GM12878 (cell line): ENCODE measurements at regions not wholly inside any gene's neighbourhood (a gene's known extent, or its start where the extent isn't known, plus 50 kb on each side); places are given as distances from the start of the nearest gene placed in this dataset.

Experiments used
- ATAC-seq: fragments of 200-7000 bp; cut with Tn5 transposase; 3 replicates; pipeline ENCODE4 v1.9.1; 2020; ENCODE audit warnings: mild to moderate bottlenecking, moderate library complexity
- BruUV-seq: library from RNA; stranded (reverse); fragments of 400-500 nt; replicated peaks from 2 replicates; lab custom pipeline; 2021; lab: Mats Ljungman, UMichigan
- CTCF ChIA-PET: fragments of 300-600 bp; sonication (Branson Sonifier 250); formaldehyde crosslinking; extraction: SDS; loops from one replicate; lab custom pipeline; 2021; ENCODE audit warnings: inconsistent platforms; lab: Yijun Ruan, JAX
- POLR2A ChIA-PET: fragments of 350-600 bp; formaldehyde crosslinking; extraction: SDS; loops from one replicate; lab custom pipeline; 2021; ENCODE audit warnings: inconsistent platforms; lab: Charles Lee
- RAD21 ChIA-PET: fragments of 300-600 bp; sonication (Branson Sonifier 250); formaldehyde crosslinking; loops from one replicate; lab custom pipeline; 2023; ENCODE audit warnings: antibody characterized with exemption; ENCODE audit not compliant: unreplicated experiment; lab: Charles Lee
- SMC1A ChIA-PET: fragments of 300-600 bp; sonication (Branson Sonifier 250); formaldehyde crosslinking; loops from one replicate; lab custom pipeline; 2023; ENCODE audit not compliant: unreplicated experiment, uncharacterized antibody; lab: Charles Lee
- DNase-seq: peaks from one replicate; pipeline ENCODE4 v3.0.0-alpha.2; 2011; ENCODE audit warnings: low read depth, low spot score
- FAIRE-seq: peaks from 3 replicates; lab custom pipeline; 2011; peaks lifted over from hg19 to GRCh38; lab: Jason Lieb, UNC
- H2AFZ ChIP-seq: 2 replicates; pipeline ENCODE4 v1.6.0; 2011; ENCODE audit warnings: low read depth, low read length, control low read depth; ENCODE audit not compliant: control insufficient read depth
- H3K27ac ChIP-seq: 2 replicates; pipeline ENCODE4 v1.5.1; 2011; ENCODE audit warnings: control low read depth; ENCODE audit not compliant: control insufficient read depth, insufficient read depth
- H3K27me3 ChIP-seq, 2 experiments: replicated peaks in 1 of 2; 2 replicates each; pipeline versions ENCODE4 v1.6.0 to v1.6.1; 2011; ENCODE audit warnings: low read length in 1 of 2; ENCODE audit not compliant: control insufficient read depth in 2 of 2, insufficient read depth in 2 of 2
- H3K36me3 ChIP-seq, 2 experiments: 2 replicates each; pipeline ENCODE4 v1.5.1; 2011; ENCODE audit warnings: low read length in 1 of 2; ENCODE audit not compliant: control insufficient read depth in 2 of 2, insufficient read depth in 2 of 2
- H3K4me1 ChIP-seq: 2 replicates; pipeline ENCODE4 v1.6.1; 2011; ENCODE audit warnings: mild to moderate bottlenecking, low read length, moderate library complexity, mixed read lengths; ENCODE audit not compliant: control insufficient read depth, insufficient read depth
- H3K4me2 ChIP-seq: 2 replicates; pipeline ENCODE4 v1.6.0; 2011; ENCODE audit warnings: control low read depth; ENCODE audit not compliant: control insufficient read depth, insufficient read depth
- H3K4me3 ChIP-seq: fragments of 200-600 bp; sonication (generic); 2 replicates; pipeline ENCODE4 v1.5.1; 2016
- H3K79me2 ChIP-seq: 2 replicates; pipeline ENCODE4 v1.6.0; 2011; ENCODE audit warnings: low read length; ENCODE audit not compliant: control insufficient read depth, insufficient read depth
- H3K9ac ChIP-seq: 2 replicates; pipeline ENCODE4 v1.8.0; 2011; ENCODE audit warnings: low read length, control low read depth, mixed read lengths; ENCODE audit not compliant: control insufficient read depth, insufficient read depth
- H3K9me3 ChIP-seq: replicated peaks from 3 replicates; pipeline ENCODE4 v1.5.1; 2011; ENCODE audit warnings: mild to moderate bottlenecking, low read length; ENCODE audit not compliant: control insufficient read depth, insufficient read depth
- H4K20me1 ChIP-seq: 2 replicates; pipeline ENCODE4 v1.6.0; 2011; ENCODE audit not compliant: control insufficient read depth, insufficient read depth
- CREB1 ChIP-seq: IDR thresholded peaks from 2 replicates; pipeline ENCODE4 v1.6.1; 2012; ENCODE audit warnings: low read depth, mild to moderate bottlenecking, inconsistent platforms
- EP300 ChIP-seq, 2 experiments: fragments of 150-350 bp in 1 of 2; IDR thresholded peaks; 2 replicates each; pipeline ENCODE4 v1.6.1; 2011 to 2012; ENCODE audit warnings: low read depth in 2 of 2, low read length in 2 of 2, borderline replicate concordance in 1 of 2, improper control_type of control experiment in 1 of 2, inconsistent platforms in 1 of 2; ENCODE audit not compliant: control insufficient read depth in 1 of 2
- FOXM1 ChIP-seq: IDR thresholded peaks from 2 replicates; pipeline ENCODE4 v1.6.1; 2012; ENCODE audit warnings: low read depth, mild to moderate bottlenecking, inconsistent platforms, low read length, moderate library complexity
- HDAC6 ChIP-seq: fragments of 200-600 bp; sonication (generic); IDR thresholded peaks from one replicate; pipeline ENCODE4 v1.8.0; 2017; ENCODE audit warnings: antibody characterized with exemption; ENCODE audit not compliant: unreplicated experiment
- IRF4 ChIP-seq: IDR thresholded peaks from 2 replicates; pipeline ENCODE4 v1.6.1; 2011; ENCODE audit warnings: low read depth, low read length
- KAT2A ChIP-seq: conservative IDR thresholded peaks from 2 replicates; pipeline ENCODE4 v1.6.1; 2011; ENCODE audit warnings: low read depth, low read length; ENCODE audit not compliant: control insufficient read depth
- MEF2B ChIP-seq: fragments of 450-650 bp; IDR thresholded peaks from 2 replicates; pipeline ENCODE4 v1.6.1; 2018; ENCODE audit warnings: mild to moderate bottlenecking, moderate library complexity; ENCODE audit not compliant: partially characterized antibody, poor library complexity, severe bottlenecking
- NBN ChIP-seq: fragments of 450-650 bp; IDR thresholded peaks from 2 replicates; pipeline ENCODE4 v1.6.1; 2016
- NFXL1 ChIP-seq: fragments of 450-650 bp; IDR thresholded peaks from 2 replicates; pipeline ENCODE4 v1.6.1; 2017; ENCODE audit warnings: antibody characterized with exemption, mild to moderate bottlenecking, borderline replicate concordance
- RAD21 ChIP-seq: IDR thresholded peaks from 2 replicates; pipeline ENCODE4 v1.6.1; 2011; ENCODE audit warnings: mild to moderate bottlenecking, low read depth, low read length, moderate library complexity; ENCODE audit not compliant: insufficient read depth
- SMC3 ChIP-seq: IDR thresholded peaks from 2 replicates; pipeline ENCODE4 v1.6.1; 2011; ENCODE audit warnings: low read length, improper control_type of control experiment, borderline replicate concordance
- SREBF1 ChIP-seq: IDR thresholded peaks from 2 replicates; pipeline ENCODE4 v1.6.1; 2012; ENCODE audit warnings: mild to moderate bottlenecking, low read length
- YBX1 ChIP-seq: fragments of 450-650 bp; IDR thresholded peaks from 2 replicates; pipeline ENCODE4 v1.6.1; 2016; ENCODE audit warnings: antibody characterized with exemption
- ZNF207 ChIP-seq: fragments of 450-650 bp; IDR thresholded peaks from 2 replicates; pipeline ENCODE4 v1.6.1; 2014; ENCODE audit warnings: antibody characterized with exemption, mild to moderate bottlenecking, borderline replicate concordance
- WGBS: methylation state at CpG from one replicate; pipeline ENCODE4 v1.1.6; 2016; ENCODE audit warnings: low lambda C conversion rate; ENCODE audit not compliant: insufficient replicate concordance, insufficient coverage; ENCODE audit errors: missing lambda C conversion rate; 5-methylcytosine and 5-hydroxymethylcytosine counted together
- in situ Hi-C: fragments of 300-500 bp; cut with MboI; formaldehyde crosslinking; loops from 9 replicates; pipeline ENCODE4 v1.14.3; 2018; ENCODE audit warnings: mixed read lengths
- intact Hi-C: fragments of 100-400 bp; cut with micrococcal nuclease; formaldehyde crosslinking; loops from one replicate; pipeline ENCODE4 v1.14.2; 2022; ENCODE audit not compliant: unreplicated experiment
- TF ChIP-seq, protein P1 (sequence below): fragments of 450-650 bp; IDR thresholded peaks from 2 replicates; pipeline ENCODE4 v1.6.1; 2018; ENCODE audit warnings: borderline replicate concordance, mild to moderate bottlenecking; ENCODE audit not compliant: partially characterized antibody
- TF ChIP-seq, protein P2 (sequence below), 3 experiments: IDR thresholded peaks in 2 of 3; conservative IDR thresholded peaks in 1 of 3; 2 replicates each; pipeline ENCODE4 v1.5.1; 2011; ENCODE audit warnings: low read depth in 3 of 3, low read length in 3 of 3, mild to moderate bottlenecking in 3 of 3, control low read depth in 2 of 3, moderate library complexity in 2 of 3, inconsistent platforms in 1 of 3, mixed read lengths in 1 of 3; ENCODE audit not compliant: control insufficient read depth in 2 of 3, insufficient read depth in 1 of 3; ENCODE audit errors: extremely low read depth in 1 of 3
- TF ChIP-seq, protein P3 (sequence below): fragments of 450-650 bp; IDR thresholded peaks from 2 replicates; pipeline ENCODE4 v1.6.1; 2017; ENCODE audit warnings: mild to moderate bottlenecking, low read depth, inconsistent platforms; ENCODE audit not compliant: poor library complexity, severe bottlenecking
- TF ChIP-seq, protein P4 (sequence below): IDR thresholded peaks from 2 replicates; pipeline ENCODE4 v1.6.1; 2011; ENCODE audit warnings: mild to moderate bottlenecking, low read depth, low read length, moderate library complexity; ENCODE audit not compliant: insufficient replicate concordance

DNA sequence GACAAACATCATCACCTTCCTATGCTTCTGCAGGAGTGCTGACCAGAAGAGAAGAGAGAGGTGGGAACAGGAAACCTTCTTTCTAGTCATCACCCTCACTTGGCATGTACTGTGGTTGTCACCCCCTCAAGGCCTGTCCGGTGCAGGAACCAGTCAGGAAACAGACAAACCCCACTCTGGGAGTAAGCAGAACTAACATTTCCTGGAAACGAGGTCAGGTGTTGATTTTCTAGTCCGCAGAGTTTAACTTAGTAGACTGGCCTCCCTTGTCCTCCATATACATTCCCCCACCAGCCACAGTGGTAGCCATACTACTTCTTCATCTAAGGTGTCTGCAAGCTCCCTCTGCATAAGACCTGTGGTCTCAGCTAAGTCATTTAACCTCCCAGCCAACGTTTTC is 80.7 kb upstream of the NCAM1 start:
- DNase-seq, result no peak
- H4K20me1 ChIP-seq, result no peaks in the 10 kb centered on the region
- in situ Hi-C loops (no loop called here), intact Hi-C loops (no loop called here)
- no peak for ATAC-seq
- no peak overlapping the region for H3K27ac ChIP-seq
- ChIA-PET SMC1A (no interaction called here), RAD21 (no interaction called here), POLR2A (no interaction called here), CTCF (interaction anchor here (0.6 kb wide), 1 partner anchor 864 kb away, joined by 3 read pairs; no protein-coding TSS in a partner anchor)
- no peaks in the 10 kb centered on the region; a peak in 1 of 4 replicates for H3K27me3 ChIP-seq
- H3K4me1 ChIP-seq, result no peaks in the 10 kb centered on the region
- no peak overlapping the region for H2AFZ ChIP-seq
- H3K79me2 ChIP-seq, result no peaks in the 10 kb centered on the region
- WGBS, result 0% methylated on average over 4 of the region's 4 CpGs
- H3K36me3 ChIP-seq, result no peaks in the 10 kb centered on the region
- H3K4me2 ChIP-seq, result no peak overlapping the region
- H3K4me3 ChIP-seq, result no peak overlapping the region
- no peak overlapping the region for H3K9ac ChIP-seq
- no peak for FAIRE-seq
- H3K9me3 ChIP-seq, result no peaks in the 10 kb centered on the region
- BruUV-seq, result no TSS peak
- TF ChIP-seq, protein P1, sequence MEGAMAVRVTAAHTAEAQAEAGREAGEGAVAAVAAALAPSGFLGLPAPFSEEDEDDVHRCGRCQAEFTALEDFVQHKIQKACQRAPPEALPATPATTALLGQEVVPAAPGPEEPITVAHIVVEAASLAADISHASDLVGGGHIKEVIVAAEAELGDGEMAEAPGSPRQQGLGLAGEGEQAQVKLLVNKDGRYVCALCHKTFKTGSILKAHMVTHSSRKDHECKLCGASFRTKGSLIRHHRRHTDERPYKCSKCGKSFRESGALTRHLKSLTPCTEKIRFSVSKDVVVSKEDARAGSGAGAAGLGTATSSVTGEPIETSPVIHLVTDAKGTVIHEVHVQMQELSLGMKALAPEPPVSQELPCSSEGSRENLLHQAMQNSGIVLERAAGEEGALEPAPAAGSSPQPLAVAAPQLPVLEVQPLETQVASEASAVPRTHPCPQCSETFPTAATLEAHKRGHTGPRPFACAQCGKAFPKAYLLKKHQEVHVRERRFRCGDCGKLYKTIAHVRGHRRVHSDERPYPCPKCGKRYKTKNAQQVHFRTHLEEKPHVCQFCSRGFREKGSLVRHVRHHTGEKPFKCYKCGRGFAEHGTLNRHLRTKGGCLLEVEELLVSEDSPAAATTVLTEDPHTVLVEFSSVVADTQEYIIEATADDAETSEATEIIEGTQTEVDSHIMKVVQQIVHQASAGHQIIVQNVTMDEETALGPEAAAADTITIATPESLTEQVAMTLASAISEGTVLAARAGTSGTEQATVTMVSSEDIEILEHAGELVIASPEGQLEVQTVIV, result no peak
- TF ChIP-seq, protein P2, sequence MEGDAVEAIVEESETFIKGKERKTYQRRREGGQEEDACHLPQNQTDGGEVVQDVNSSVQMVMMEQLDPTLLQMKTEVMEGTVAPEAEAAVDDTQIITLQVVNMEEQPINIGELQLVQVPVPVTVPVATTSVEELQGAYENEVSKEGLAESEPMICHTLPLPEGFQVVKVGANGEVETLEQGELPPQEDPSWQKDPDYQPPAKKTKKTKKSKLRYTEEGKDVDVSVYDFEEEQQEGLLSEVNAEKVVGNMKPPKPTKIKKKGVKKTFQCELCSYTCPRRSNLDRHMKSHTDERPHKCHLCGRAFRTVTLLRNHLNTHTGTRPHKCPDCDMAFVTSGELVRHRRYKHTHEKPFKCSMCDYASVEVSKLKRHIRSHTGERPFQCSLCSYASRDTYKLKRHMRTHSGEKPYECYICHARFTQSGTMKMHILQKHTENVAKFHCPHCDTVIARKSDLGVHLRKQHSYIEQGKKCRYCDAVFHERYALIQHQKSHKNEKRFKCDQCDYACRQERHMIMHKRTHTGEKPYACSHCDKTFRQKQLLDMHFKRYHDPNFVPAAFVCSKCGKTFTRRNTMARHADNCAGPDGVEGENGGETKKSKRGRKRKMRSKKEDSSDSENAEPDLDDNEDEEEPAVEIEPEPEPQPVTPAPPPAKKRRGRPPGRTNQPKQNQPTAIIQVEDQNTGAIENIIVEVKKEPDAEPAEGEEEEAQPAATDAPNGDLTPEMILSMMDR (IDR thresholded peaks at IDR 0.05 in 2 of 3, conservative IDR thresholded peaks at IDR 0.05 in 1 of 3; ENCODE audit: control insufficient read depth in 2 of 3, extremely low read depth in 1 of 3, insufficient read depth in 1 of 3, low read depth in 3 of 3, low read length in 3 of 3), result no peak
- TF ChIP-seq RAD21 (no peak), MEF2B (no peak), ZNF207 (no peak), IRF4 (no peak), SMC3 (no peak), NBN (no peak), NFXL1 (no peak), SREBF1 (no peak), EP300 (IDR thresholded peaks at IDR 0.05; ENCODE audit: borderline replicate concordance in 1 of 2, control insufficient read depth in 1 of 2, low read depth in 2 of 2, low read length in 2 of 2) (no peak), CREB1 (no peak), YBX1 (no peak), HDAC6 (no peak), KAT2A (no peak), FOXM1 (no peak)
- TF ChIP-seq, protein P3, sequence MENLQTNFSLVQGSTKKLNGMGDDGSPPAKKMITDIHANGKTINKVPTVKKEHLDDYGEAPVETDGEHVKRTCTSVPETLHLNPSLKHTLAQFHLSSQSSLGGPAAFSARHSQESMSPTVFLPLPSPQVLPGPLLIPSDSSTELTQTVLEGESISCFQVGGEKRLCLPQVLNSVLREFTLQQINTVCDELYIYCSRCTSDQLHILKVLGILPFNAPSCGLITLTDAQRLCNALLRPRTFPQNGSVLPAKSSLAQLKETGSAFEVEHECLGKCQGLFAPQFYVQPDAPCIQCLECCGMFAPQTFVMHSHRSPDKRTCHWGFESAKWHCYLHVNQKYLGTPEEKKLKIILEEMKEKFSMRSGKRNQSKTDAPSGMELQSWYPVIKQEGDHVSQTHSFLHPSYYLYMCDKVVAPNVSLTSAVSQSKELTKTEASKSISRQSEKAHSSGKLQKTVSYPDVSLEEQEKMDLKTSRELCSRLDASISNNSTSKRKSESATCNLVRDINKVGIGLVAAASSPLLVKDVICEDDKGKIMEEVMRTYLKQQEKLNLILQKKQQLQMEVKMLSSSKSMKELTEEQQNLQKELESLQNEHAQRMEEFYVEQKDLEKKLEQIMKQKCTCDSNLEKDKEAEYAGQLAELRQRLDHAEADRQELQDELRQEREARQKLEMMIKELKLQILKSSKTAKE, result no peak
- TF ChIP-seq, protein P4, sequence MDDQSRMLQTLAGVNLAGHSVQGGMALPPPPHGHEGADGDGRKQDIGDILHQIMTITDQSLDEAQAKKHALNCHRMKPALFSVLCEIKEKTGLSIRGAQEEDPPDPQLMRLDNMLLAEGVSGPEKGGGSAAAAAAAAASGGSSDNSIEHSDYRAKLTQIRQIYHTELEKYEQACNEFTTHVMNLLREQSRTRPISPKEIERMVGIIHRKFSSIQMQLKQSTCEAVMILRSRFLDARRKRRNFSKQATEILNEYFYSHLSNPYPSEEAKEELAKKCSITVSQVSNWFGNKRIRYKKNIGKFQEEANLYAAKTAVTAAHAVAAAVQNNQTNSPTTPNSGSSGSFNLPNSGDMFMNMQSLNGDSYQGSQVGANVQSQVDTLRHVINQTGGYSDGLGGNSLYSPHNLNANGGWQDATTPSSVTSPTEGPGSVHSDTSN, result no peak
